ENCODE measurements at regions not wholly inside any gene's neighbourhood (a gene's known extent, or its start where the extent isn't known, plus 50 kb on each side); places are given as distances from the start of the nearest gene placed in this dataset.

DNA sequence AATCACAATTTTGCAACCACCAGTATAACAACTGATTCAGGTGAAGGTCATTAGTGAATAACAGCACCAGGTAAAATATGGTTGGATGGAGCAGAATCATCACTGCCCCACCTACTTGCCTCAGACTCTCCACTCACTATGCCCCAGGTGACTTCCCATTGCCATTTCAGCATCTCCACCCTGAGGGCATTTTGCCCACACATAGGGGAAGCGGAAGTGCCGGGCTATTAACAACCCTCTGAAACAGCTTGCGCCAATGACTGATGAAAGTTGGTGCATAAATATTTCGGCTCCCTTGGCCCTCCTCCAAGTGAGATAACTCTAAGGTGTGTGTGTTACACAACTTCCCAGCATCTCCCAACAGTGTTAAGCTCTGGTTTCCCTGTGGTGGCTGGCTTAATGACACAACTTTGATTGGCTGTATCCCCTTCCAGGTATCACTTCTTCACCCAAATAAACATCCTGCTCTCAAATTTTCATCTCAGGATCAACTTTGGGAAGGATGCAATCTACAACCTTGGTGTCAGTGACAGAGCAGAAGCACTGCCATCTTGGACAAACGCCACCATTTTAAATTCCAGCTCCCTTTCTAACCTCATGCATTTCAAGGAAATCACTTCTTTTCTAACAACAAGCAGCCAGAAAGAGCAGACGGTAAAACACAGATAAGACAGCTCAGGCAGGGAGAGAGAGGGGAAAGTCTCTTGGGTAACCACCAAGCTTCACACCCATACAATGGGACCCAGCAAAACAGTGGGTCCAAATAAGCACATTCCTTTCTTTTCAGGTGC lies 73.6 kb upstream of the PPP2R5C start (continued):
- TF ChIP-seq SREBF1 (IDR thresholded peaks at IDR 0.05; ENCODE audit: borderline replicate concordance, low read depth, low read length) (no peak), CCNT2 (IDR thresholded peaks at IDR 0.05; ENCODE audit: borderline replicate concordance, extremely low read depth, insufficient read length, low read depth, low read length) (no peak), ZBTB8A (IDR thresholded peaks at IDR 0.05; ENCODE audit: partially characterized antibody) (no peak), HLTF (IDR thresholded peaks at IDR 0.05) (no peak), ZNF830 (CRISPR knock-in tag; IDR thresholded peaks at IDR 0.05) (no peak), CCAR2 (IDR thresholded peaks at IDR 0.05; ENCODE audit: low read depth, low read length) (no peak), TFAM (CRISPR knock-in tag; conservative IDR thresholded peaks at IDR 0.05) (no peak), IFI16 (CRISPR knock-in tag; IDR thresholded peaks at IDR 0.05) (peak; percentile 96), NFIC (IDR thresholded peaks at IDR 0.05) (no peak; the same call in 1 of the 2 replicates), DDX20 (tag; IDR thresholded peaks at IDR 0.05; ENCODE audit: low read depth) (no peak), POLR2G (IDR thresholded peaks at IDR 0.05; ENCODE audit: low read depth, low read length) (no peak), C11orf30 (IDR thresholded peaks at IDR 0.05; ENCODE audit: low read depth) (no peak), ZNF175 (CRISPR knock-in tag; IDR thresholded peaks at IDR 0.05; ENCODE audit: low read depth) (0 out of 2 replicates have a peak, but pooled peaks have one; percentile 36), PYGO2 (tag; IDR thresholded peaks at IDR 0.05) (no peak), ZNF644 (tag; IDR thresholded peaks at IDR 0.05; ENCODE audit: low read depth) (no peak), ZFP1 (CRISPR knock-in tag; IDR thresholded peaks at IDR 0.05) (no peak), ETV1 (tag; conservative IDR thresholded peaks at IDR 0.05; ENCODE audit: low read depth) (no peak), ZNF24 (IDR thresholded peaks at IDR 0.05) (no peak), ZNF696 (CRISPR knock-in tag; conservative IDR thresholded peaks at IDR 0.05) (peak; percentile 68; the same call in 1 of the 2 replicates), ZBTB17 (CRISPR knock-in tag; IDR thresholded peaks at IDR 0.05) (peak; percentile 83), HCFC1 (IDR thresholded peaks at IDR 0.05; ENCODE audit: low read depth, low read length) (no peak)
- TF ChIP-seq, protein P1, sequence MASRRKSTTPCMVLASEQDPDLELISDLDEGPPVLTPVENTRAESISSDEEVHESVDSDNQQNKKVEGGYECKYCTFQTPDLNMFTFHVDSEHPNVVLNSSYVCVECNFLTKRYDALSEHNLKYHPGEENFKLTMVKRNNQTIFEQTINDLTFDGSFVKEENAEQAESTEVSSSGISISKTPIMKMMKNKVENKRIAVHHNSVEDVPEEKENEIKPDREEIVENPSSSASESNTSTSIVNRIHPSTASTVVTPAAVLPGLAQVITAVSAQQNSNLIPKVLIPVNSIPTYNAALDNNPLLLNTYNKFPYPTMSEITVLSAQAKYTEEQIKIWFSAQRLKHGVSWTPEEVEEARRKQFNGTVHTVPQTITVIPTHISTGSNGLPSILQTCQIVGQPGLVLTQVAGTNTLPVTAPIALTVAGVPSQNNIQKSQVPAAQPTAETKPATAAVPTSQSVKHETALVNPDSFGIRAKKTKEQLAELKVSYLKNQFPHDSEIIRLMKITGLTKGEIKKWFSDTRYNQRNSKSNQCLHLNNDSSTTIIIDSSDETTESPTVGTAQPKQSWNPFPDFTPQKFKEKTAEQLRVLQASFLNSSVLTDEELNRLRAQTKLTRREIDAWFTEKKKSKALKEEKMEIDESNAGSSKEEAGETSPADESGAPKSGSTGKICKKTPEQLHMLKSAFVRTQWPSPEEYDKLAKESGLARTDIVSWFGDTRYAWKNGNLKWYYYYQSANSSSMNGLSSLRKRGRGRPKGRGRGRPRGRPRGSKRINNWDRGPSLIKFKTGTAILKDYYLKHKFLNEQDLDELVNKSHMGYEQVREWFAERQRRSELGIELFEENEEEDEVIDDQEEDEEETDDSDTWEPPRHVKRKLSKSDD (conservative IDR thresholded peaks at IDR 0.05; ENCODE audit: low read length), result no peak
- TF ChIP-seq, protein P2, sequence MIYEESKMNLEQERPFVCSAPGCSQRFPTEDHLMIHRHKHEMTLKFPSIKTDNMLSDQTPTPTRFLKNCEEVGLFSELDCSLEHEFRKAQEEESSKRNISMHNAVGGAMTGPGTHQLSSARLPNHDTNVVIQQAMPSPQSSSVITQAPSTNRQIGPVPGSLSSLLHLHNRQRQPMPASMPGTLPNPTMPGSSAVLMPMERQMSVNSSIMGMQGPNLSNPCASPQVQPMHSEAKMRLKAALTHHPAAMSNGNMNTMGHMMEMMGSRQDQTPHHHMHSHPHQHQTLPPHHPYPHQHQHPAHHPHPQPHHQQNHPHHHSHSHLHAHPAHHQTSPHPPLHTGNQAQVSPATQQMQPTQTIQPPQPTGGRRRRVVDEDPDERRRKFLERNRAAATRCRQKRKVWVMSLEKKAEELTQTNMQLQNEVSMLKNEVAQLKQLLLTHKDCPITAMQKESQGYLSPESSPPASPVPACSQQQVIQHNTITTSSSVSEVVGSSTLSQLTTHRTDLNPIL (CRISPR knock-in tag; IDR thresholded peaks at IDR 0.05), result no peak

Data from K562 (cell line).